ENCODE measurements at regions not wholly inside any gene's neighbourhood (a gene's known extent, or its start where the extent isn't known, plus 50 kb on each side); places are given as distances from the start of the nearest gene placed in this dataset.
A peak's percentile ranks its signal among the peaks of the same experiment; 100 is the strongest.
"Not testable (repeated sequence)": the region's sequence is repeated elsewhere in the genome, so short reads cannot be mapped to it uniquely, and the experiment has no call there.

DNA sequence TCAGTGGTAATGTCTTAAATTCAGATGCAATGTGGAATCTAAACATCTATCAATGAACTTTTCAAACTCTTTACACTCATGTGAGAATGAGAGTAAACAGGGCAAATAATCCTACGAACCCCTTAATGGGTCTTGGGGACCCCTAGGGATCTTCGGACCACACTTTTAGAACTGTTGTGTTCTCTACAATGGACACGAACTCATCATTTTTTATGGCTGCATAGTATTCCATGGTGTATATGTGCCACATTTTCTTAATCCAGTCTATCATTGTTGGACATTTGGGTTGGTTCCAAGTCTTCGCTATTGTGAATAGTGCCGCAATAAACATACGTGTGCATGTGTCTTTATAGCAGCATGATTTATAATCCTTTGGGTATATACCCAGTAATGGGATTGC is 148.0 kb upstream of the PTPN1 start:
- DNase-seq = not testable (repeated sequence)

DNA sequence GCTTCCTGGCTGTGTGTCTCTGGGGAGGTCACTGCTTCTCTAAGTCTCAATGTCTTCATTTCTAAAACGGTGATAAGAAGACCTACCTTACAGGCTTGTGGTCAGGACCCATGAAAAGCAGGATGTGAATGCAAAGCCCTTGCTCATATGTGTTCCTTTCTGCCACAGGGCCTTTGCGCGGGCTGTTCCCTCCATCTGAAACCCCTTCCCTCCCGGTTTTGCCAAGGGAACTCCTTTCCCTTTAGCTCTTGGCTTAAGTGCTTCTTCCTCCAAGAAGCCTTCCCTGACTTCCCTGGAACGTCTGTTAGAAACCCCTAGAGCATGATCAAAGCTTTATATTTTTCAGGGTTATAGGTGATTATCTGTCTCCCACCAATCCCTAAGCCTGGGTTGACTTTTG is 147.2 kb upstream of the PTPN1 start:
- no peak for DNase-seq

DNA sequence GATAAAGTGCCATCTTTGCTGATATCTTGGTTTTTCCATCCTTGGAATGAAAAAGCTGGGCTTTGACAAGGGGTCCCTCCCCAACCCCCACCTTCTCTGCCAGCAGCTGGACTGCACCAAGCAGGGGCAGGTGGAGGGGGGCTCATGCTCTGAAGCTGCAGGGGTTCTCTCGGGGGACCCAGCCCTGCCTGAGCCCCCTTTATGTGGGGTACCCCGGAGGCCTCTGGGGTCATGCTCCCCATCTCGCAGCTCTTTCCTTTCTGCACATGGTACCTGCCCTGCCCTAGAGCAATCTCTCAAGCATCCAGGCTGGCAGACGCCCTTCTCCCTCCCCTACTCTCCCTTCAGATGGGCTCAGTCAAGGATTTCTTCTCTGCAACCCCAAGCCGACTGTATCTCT is 146.7 kb upstream of the PTPN1 start:
- DNase-seq = no peak

DNA sequence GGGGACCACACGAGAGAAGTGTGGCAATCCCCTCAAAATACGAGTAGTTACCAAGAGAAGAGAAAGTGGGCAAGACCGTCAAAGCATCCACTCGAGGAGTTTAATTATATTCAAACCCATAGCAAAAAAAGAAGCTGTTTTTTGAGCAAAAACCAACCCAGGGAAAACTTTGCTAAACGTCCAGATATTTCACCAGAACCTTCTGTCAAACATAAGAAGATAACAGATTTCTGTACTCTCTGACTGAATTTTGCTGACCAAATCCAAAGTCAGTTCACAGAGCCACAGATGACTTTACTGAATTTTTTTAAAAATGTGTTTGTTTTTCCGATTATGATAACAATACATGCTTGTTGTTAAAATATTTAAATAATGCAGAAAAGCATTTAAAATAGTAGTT is 145.6 kb upstream of the PTPN1 start:
- DNase-seq = no peak

DNA sequence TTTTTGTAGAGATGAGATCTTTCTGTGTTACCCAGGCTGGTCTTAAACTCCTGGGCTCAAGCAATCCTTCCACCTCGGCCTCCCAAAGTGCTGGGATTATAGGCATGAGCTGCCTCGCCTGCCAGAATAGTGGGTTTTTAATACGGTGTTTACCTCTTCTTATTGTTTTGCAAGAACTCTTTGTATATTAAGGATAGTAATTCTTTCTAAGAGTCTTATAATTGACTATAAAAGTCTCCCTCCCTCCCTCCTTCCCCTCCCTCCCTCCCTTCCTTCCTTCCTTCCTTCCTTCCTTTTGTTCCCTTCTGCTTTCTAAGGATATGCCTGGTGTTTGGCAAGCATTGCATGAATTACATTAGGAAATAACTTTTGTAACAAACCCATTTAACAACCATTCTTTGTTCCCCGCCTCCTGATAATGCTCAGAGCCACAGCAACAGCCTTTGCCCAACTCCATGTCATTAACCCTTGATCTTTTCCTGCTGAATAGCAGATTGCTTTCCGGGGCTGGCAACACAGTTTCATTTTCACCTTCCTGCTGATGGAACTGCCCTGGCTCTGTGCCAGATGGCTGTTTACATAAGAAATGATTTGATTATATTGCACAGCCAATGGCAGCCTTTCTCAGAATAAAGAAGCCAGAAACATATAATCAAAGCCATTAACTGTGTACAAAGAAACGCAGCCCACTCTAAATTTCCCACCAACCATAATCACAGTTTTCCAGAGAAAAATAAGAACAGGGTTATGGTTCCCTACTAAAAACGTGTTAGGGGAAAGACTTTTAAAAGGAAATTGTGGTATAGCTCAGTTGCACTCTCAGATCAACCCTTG is 143.7 kb upstream of the PTPN1 start:
- peak; percentile 80 to 85 for DNase-seq

DNA sequence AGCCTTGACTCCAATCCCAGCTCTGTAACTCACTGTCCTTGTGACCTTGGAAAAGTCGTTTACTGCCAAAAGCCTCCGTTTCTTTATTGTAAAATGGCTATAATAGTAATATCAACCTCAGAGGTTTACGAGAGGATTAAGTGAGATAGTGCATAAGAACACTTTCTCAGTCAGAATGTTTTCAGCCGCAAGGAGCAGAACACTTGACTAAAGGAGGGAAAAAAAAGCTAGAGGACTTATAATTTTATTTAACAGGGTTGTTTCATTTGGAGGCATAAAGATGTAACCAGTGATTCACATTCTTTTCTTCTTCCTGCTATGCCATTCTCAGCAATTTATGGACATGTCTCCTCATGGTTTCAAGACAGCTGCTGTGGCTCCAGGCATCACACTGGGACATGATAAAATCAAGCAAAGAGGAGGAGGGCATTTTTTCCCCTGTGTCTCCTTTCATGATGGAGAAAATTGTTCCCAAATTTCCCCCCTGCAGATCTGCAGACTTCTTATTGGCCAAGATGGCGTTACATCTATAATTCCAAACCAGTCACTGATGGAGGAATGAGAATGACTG is 143.0 kb upstream of the PTPN1 start:
- no peak for DNase-seq

DNA sequence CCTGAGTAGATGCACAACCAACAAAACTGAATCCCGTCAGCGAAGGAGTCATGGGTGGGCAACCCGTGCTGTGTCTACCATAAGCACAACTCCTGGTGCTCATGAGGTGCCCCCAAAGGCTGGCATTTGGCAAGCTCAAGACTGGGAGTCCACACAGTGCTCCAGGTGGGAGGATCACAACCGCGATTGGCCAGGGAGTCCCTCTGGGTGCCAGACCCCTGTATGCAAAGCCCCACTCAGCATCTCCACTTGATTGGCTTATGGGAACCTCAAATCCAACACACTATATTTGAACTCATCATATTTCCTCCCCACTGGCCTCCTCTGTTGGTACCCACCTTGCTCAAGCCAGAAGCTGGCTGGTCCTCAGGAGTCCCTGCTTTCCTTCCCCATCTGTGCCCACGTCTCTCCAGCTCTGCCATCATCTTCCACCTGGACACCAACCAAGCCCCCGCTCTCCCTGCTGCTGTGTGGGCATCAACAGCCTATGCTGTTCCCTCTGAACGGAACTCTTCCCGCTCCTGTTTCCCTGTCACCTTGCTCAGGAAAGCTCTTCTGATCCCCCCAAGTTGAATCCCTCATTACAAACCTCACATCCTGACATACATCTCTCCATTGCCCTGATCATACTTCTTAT is 142.3 kb upstream of the PTPN1 start:
- no peak for DNase-seq

DNA sequence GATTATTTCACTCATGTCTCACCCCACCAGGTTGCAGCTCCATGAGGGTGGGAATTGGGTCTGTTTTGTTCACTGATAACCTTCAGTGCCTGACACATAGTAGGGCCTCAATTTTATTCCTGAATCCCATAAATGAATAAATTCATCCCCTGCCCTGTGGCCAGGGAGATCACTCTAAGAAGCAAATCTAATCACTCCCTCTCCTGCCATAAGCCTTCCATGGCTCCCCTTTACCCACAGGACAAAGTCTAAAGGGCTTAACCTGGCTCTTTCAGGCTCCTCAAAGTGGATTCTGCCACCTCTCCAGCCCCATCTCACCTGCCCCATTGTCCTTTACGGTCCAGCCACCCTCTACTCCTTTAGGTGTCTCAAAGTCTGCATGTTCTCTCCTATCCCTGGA is 141.8 kb upstream of the PTPN1 start:
- no peak for DNase-seq

DNA sequence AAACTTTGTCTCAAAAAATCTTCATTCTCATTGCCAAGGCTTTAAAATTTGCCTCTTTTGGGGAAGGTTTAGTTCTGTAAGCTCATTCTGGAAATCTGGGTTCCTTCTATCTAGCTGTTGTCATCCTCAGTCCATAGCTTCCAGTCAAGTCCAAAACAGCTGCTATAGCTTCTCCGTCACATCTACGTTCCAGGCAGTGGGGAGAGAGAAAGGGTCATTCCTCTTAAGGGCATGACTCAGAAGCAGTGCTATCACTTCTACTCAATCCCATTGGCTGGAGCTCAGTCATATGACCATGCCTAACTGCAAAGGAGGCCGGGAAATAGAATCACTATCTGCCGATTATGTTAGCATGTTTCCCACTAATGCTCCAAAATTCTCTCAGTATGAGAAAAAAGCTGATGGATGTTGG is 141.4 kb upstream of the PTPN1 start:
- DNase-seq = peak; percentile 30 to 84

DNA sequence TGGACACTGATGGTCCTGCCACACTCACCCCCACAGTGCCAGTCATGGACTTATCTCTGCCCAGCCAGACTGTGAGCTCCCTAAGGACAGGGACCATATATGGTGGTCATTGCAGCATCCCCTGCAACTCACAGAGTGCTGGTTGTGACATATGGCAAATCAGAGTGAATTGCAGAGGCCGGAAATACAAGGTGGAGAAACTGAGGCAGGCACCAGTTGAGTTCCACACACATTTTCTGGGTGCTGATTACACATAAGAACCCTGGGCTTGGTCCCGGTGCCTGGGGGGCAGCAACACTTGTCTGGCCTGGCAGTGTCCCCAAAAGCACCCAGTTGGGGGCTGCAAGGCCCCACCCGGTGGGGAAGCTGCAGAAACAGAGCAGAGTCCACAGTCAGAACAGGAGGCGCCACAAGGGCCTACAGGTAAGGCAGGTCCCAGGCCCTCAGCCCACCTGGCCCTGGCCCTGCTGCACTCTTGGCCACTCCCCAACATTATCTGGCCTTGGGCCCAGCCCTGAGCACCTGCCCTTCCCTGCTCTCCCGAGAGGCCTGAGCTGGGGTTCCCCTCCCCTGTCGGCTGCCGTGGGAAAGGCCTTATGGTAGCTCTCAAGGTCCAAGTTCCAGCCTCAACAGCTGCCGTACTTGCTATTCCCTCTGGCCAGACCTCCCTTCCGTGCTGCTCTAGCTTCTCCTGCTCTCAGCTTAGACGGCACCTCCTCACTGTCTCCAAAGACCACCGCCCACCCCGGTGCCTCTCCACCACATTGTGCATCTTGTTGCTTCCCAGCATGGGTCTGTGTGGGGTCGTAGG is 140.8 kb upstream of the PTPN1 start:
- DNase-seq = peak; percentile 61 to 78

DNA sequence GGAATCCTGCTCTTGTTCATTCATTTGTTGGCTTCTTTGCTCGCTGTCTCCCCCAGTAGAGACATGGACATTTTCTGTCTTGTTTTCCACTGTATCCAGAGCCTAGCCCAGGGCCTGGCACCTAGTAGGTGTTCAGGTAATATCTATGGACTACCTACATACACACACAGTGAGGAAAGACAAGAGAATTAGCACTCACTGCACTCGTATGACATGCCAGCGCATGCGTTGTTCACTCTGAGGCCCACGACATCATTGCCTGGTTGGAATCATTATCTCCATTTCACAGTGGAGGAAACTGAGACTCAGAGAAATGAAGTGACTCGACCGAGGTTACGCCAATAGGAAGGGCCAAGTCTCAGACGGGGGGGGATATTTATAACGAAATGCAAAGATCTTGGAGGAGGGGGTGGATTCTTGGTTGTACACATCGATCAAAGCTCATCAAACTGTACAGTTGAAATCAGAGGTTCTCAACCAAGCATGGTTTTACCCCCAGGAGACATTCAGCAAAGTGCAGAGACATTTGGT is 140.1 kb upstream of the PTPN1 start:
- DNase-seq = no peak

DNA sequence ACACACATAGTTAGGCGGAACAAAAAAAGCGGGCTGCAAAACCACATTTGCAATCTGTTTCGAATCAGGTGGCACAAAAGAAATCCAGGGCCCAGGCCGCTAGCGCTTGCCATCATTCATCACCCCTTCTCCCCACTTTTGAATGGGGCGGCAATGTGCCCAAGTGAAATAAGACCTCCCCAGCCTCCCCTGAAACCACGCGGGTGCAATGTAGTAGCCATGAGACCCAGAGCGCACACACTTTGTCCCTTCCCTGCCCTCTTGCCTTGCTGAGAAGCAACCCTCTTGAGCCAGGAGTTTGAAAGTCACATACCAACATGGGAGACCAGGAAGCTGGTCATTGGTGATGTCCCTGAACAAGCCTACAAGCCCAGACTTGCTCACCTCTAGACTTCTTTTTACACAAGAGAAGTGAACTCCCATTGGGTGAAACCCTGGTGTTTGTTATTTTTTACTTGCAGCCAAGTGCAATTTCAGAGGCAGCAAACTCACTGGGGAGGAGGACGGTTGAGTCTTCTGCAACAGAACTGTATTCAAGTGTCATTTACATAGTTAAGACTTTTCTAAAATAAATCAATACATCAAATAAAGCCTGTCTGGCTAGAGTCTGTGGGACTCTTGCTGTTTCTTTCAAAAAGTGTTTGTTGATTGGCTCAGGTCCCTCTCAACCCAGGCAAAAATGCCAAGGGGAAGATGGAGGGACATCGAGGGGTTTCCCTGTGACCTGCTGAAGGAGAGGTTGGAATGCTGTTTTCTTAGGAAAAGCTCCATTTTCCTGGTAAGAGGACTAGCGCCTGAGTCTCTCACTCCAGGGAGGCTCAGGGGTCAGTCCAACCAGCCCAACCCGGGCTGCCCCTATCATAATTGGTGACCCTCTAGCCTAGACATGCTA is 138.1 kb upstream of the PTPN1 start:
- peak; percentile 52 to 70 for DNase-seq

DNA sequence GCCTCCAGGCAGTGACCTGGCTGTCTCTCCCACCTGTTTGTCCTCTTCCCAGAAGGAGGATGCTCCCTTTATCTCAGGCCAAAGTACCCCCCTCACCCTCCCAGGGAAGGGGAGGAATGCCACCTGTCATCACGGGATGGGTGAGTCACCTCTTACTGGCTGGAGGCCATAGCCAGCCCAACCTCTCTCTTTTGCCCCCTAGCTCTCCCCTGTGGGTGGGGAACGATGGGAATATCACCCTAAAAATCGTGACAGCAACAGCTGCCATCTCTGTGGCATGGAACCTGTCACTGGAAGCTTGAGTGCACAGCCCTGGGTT is 137.5 kb upstream of the PTPN1 start:
- peak in 1 of 2 experiments; percentile 58 for DNase-seq

DNA sequence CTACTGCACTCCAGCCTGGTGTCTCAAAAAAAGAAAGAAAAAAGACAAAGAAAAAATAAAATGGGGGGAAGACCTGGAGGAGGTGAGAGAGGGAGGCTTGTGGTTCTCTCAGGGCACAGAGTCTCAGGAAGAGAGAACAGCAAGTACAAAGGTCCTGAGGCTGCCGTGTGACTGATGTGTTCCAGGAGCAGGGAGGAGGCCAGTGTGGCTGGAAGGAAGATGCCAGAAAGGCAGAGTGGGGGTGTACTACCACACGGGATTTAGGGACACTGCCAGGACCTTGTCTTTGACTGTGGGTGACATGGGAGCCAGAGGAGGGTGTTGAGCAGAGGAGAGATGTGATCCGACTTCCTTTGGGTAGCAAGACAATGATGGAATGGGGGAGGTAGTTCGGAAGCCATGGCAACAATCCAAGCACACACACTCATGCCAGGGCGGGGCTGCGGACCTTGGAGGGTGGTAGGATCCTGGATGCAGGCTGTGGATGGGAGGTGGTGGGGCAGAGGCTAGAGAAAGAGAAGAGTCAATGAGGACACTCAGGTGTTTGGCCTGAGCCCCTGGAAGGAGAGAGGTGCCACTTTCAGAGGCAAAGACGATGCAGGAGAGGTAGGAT is 136.4 kb upstream of the PTPN1 start:
- DNase-seq = peak in 1 of 2 experiments; percentile 19

DNA sequence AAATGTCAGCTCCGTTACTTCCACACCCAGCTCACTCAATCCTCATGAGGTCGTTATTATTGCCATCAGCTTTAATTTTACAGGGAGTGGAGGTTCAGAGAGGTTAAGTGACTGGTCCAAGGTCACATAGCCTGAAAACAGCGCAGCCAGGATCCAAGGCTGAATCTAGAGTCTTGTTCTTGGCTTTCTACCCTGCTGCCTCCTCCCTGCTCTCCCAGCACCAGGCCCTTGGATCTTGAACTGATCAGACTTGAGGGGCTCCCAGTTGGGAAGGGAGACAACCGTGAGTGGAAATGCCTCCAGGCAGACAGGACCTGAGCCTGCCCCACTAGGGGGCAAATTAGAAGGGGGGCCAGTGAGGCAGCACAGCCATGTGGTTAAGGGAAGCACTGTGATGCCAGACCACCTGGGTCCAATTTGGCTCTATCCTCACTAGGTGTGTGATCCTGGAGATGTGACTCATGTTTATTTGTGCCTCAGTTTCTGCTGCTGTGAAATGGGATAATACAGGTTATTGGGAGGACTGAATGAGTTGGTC is 135.6 kb upstream of the PTPN1 start:
- no peak for DNase-seq

DNA sequence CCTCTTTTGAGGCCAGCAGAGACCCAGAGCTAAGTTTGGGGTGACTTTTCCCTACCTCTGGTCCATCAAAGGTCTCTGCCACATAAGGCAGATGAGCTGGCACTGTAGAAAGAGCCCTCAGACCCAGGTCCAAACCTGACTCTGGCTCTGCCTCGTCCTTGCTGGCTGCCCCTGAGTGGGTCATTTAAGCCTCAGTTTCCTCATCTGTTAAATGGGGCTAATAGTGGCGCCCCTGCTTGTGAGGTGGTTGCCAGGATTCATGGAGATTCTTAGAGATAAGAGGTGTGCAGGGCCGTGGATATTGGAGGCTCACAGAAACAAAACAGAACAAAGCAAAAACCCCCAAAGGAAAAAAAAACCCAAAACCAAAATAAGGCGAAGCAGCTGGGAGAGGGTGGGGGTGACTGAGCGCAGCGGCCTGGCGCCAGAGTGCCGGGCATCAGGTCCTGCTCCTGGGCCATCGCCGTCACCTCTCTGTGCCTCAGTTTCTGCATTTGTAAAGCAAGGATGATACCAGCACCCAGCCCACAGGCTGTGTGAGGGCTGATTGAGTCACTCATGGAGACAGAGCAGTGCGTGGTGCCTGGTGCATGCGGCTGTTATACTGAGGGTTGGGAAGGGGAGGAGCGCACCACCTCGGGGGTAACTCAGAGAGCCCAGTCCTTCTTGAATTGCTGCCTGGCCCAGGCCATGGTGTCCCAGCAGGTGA is 133.8 kb upstream of the PTPN1 start:
- DNase-seq = no peak

DNA sequence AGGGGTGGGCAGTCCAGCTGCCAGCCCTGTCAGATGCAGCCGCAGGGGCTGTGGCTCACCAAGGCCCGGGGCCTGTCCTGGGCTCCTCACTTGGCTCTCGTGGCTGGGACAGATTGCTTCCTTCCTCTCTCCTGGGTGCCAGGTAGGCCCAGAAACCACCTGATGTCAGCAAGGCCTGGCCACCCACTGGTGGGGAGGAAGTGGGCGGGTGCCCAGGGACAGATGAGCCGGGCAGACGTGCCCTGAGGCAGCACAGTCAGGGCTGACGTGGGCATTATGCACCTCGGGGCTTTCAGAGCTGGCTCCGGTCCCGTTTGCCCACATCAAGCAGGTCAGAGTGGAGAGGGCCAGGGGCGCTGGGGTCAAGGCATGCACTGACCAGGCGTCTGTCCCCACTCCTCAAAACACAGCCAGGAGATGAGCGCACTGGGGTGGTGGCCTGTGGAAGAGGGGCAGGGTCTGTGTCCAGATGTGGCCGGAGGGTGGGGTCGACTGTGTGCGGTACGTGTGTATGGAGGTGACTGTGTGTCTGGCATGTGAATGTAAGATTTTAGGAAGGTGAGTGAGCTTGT is 133.2 kb upstream of the PTPN1 start:
- DNase-seq = no peak

DNA sequence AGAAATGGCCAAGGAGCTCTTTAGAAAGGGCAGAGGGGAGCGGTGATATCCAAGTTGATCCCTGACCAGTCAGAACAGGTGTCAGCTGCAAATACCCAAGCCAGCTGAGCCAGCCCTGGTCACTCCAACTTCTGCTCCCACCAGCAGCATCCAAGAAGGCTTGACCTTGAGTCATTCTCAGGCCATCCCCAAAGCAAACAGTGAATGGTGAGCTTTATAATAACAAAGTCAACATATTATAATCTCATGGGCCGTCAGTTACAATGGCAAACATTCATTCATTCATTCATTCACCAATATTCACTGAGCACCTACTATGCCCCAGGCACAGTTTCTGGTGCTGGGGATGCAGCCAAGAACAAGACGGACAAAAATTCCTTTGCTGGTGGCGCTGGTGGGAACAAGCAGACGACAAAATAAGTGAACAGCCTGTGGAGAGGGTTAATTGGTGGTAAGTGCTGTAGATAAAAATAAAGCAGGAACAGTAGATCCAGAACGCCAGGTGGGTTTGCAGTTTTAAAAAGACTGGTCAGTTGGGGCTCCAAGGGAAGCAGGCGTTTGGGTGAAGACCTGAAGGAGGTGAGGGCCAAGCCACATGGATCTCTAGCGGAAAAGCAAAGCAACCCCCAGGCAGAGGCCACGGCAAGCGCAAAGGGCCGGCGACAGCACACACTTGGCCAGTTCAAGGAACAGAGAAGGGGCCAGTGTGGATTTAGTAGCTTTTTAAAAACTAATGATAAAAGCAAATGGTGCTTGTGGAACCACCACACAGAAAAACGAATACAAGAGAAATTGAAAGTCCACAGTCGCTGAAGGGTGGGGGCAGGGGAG is 131.8 kb upstream of the PTPN1 start:
- DNase-seq = no peak
